ENCODE measurements at regions not wholly inside any gene's neighbourhood (a gene's known extent, or its start where the extent isn't known, plus 50 kb on each side); places are given as distances from the start of the nearest gene placed in this dataset.
A peak's percentile ranks its signal among the peaks of the same experiment; 100 is the strongest.

DNA sequence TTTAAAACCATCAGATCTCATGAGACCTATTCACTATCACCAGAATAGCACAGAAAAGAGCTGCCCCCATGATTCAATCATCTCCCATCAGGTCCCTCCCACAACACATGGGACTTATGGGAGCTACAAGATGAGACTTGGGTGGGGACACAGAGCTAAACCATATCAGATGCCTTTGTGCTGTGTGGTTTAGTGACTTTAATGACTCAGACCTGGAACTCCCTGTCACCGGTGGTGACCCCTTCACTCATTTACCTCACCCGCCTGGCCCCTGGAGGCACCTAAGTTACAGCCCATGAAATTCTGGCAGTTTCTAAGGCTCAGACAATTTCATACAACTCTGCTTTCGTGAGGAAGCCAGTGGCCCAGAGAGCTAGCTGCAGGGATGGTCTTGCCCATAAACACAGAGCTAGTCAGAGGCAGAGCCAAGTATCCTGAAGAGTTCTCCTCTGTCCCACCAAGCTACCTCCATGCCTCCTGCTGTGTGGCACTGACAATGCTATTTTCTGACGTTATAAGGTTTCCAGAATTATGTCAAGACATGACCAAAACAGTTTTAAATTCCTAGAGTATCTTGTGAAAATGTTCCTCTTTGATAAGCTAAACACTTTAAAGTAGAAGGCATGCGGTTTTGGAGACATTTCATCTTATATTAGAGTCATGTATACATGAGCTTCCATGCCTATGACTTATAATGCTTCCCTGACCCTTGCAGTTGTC lies 231.1 kb upstream of the IL12A start:
- TF ChIP-seq PAX5 (IDR thresholded peaks at IDR 0.05; ENCODE audit: insufficient read depth, low read length, severe bottlenecking) (no peak), POLR2AphosphoS5 (IDR thresholded peaks at IDR 0.05; ENCODE audit: low read depth, low read length) (no peak), TAF1 (IDR thresholded peaks at IDR 0.05; ENCODE audit: low read depth, low read length) (no peak), POU2F2 (IDR thresholded peaks at IDR 0.05; ENCODE audit: low read depth, low read length) (no peak), POLR2A (IDR thresholded peaks at IDR 0.05; ENCODE audit: low read depth, low read length) (no peak), SPI1 (IDR thresholded peaks at IDR 0.05; ENCODE audit: low read depth, low read length) (no peak)
- FAIRE-seq: no peak

DNA sequence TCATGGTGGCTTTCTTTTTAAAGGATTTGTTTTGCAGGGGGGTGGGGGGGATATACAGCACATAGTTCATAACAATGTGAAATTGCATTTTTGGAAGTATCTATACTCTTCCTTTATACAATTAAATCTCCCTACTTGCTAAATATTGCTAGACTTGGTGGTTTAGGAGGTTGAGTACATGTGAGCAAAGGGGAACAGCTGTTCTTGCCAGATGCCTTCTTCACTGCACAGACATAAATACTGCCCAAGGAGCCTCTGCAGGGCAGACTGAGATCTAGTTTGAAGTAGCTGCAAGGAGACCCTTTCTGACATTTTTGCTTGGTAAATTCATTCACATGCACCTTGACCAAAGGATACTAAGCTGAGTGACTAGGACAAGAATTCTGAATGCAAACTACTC lies 228.6 kb upstream of the IL12A start:
- FAIRE-seq (no peak), DNase-seq (ENCODE audit: insufficient read length, low spot score) (no peak)
- TF ChIP-seq PAX5 (IDR thresholded peaks at IDR 0.05; ENCODE audit: insufficient read depth, low read length, severe bottlenecking): no peak
- no peak for TF ChIP-seq POLR2A (IDR thresholded peaks at IDR 0.05; ENCODE audit: low read depth, low read length)
- no peak for TF ChIP-seq POU2F2 (IDR thresholded peaks at IDR 0.05; ENCODE audit: low read depth, low read length)
- no peak for TF ChIP-seq TAF1 (IDR thresholded peaks at IDR 0.05; ENCODE audit: low read depth, low read length)
- no peak for TF ChIP-seq POLR2AphosphoS5 (IDR thresholded peaks at IDR 0.05; ENCODE audit: low read depth, low read length)
- no peak for TF ChIP-seq SPI1 (IDR thresholded peaks at IDR 0.05; ENCODE audit: low read depth, low read length)

More for the DNA sequence above, 231.1 kb upstream of the IL12A start:
- DNase-seq (ENCODE audit: insufficient read length, low spot score): no peak

DNA sequence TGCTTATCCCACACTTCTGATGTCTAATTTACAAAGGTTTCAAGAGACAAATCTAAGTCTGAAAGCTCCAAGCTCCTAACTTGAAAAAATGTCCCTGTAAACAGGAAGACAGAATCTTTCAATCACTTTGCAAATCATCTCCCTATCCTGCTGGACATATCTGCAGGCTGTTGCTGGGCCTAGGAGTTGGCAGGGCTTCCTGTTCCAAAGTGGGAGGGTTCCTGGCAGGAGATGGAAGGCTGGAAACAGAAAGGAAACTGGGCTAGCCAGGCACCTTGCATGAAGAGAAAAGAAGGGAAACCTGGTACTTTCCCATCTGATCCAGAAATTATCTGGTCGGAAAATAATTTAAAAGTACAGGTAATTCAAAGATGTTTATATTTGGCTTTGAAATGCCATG lies 227.3 kb upstream of the IL12A start:
- TF ChIP-seq TAF1 (IDR thresholded peaks at IDR 0.05; ENCODE audit: low read depth, low read length) (no peak), SPI1 (IDR thresholded peaks at IDR 0.05; ENCODE audit: low read depth, low read length) (no peak), POLR2A (IDR thresholded peaks at IDR 0.05; ENCODE audit: low read depth, low read length) (no peak), POU2F2 (IDR thresholded peaks at IDR 0.05; ENCODE audit: low read depth, low read length) (no peak), POLR2AphosphoS5 (IDR thresholded peaks at IDR 0.05; ENCODE audit: low read depth, low read length) (no peak), PAX5 (IDR thresholded peaks at IDR 0.05; ENCODE audit: insufficient read depth, low read length, severe bottlenecking) (no peak)
- FAIRE-seq (no peak), DNase-seq (ENCODE audit: insufficient read length, low spot score) (no peak)

DNA sequence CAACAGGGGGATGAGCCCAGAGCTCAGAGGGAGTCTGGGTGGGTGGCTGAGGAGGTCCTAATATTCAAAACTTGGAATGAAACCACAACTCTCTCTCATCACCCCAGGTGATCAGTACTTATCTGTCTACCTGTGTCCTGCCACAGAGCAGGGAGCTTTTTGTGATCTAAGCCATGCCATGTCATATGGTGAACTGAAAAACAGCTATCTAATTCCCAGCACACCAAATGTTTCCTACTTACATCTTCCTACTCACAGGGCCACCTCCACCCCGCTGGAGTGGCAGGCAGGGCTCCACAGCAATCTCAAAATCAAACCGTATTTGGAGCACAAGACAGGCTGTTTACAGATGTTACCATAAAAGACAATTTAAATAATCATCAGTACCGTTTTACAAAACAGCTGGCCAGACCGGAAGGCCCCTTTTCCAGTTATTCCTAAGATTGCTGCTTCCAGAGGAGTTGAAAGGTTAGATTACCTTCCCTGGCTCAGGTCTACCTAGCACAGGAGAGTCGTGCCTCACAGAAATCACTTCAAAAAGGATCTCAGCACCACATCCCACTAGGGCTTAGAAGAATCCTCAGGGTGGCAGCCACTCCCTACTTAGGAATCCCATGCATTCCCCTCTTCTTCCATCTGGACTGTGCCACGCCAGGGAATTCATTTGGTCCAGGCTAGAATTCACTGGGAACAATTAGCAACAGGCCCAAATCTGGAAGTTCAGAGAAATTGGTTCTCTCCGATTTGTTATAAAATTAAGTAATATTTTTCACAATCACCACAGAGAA lies 226.6 kb upstream of the IL12A start:
- TF ChIP-seq PAX5 (IDR thresholded peaks at IDR 0.05; ENCODE audit: insufficient read depth, low read length, severe bottlenecking): no peak
- TF ChIP-seq POLR2A (IDR thresholded peaks at IDR 0.05; ENCODE audit: low read depth, low read length): no peak
- TF ChIP-seq POLR2AphosphoS5 (IDR thresholded peaks at IDR 0.05; ENCODE audit: low read depth, low read length): no peak
- no peak for TF ChIP-seq TAF1 (IDR thresholded peaks at IDR 0.05; ENCODE audit: low read depth, low read length)
- no peak for TF ChIP-seq POU2F2 (IDR thresholded peaks at IDR 0.05; ENCODE audit: low read depth, low read length)
- TF ChIP-seq SPI1 (IDR thresholded peaks at IDR 0.05; ENCODE audit: low read depth, low read length): no peak
- DNase-seq (ENCODE audit: insufficient read length, low spot score): no peak
- FAIRE-seq: no peak

DNA sequence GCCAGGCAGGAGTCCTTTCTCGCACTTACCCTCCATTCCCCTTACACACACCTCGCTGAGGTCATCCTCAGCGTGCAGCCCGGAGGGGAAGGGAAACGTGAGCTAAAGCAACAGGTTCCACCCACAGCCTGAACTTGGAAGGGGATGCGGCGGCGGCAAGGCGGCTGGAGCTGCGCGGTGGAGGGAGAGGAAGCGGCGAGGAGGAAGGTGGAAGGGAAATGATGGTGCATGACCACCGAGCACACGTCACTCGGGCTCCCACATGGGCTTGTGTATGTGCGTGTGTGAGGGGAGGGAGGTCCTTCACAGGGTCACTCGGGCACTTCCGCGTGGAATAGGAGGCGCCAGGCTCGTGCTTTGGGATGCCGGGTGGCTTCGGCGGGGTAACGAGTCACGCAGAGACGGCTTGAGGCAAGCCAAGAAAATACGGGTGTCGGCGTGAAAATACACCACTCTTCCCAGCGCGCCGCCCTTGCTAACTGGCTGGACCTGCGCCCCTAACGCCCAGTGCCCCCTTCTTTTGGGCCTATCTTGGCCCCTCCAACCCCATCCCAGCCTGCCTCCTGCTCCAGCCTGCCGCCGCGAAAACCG lies 225.5 kb upstream of the IL12A start:
- FAIRE-seq: peak; percentile 64
- TF ChIP-seq PAX5 (IDR thresholded peaks at IDR 0.05; ENCODE audit: insufficient read depth, low read length, severe bottlenecking): no peak
- peak; percentile 17 for DNase-seq (ENCODE audit: insufficient read length, low spot score)

DNA sequence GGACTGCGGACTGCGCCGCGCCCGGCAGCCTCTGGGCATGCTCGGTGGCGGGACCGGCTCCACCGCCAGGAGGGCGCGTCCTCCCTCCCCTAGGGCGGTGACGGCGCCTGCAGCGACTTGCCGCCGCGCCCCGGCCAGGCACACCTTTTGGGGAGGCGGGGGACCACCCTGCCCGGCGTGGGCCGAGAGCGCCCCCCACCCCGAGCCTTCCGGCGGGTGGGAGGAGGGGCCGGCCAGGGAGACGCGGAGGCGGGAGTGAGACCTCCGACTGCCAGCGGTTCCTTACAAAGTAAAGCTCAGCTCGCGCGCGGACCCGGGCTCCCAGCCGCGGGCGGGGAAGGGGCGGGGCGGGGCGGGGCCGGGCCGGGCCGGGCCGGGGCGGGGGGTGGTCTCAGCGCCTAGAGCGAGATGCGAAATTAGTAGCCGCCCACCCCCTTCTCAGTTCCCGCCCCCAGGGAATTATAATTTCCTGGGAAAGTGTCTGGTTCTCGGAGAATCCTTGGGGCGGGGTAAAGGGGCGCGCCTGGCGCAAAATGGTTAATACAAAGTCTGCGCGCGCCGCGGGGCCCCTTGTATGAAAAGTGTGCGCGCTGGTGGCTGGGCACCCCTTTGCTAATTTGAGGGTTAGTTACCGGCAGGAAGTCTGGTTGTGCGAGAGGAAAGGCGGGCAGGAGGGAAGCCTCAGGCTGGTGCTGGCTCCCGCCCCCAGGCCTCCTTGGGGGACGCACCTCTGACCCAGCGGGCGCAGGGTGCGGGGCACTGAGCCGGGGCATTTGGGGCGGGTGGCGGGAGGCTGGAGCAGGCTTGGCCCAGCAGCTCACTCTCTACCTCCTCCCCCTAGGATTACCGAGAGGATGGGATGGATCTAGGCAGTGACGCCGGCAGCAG lies 224.8 kb upstream of the IL12A start:
- DNase-seq (ENCODE audit: insufficient read length, low spot score) (peak; percentile 73), FAIRE-seq (peak; percentile 81)
- TF ChIP-seq PAX5 (IDR thresholded peaks at IDR 0.05; ENCODE audit: insufficient read depth, low read length, severe bottlenecking) (no peak), SPI1 (IDR thresholded peaks at IDR 0.05; ENCODE audit: low read depth, low read length) (no peak)

DNA sequence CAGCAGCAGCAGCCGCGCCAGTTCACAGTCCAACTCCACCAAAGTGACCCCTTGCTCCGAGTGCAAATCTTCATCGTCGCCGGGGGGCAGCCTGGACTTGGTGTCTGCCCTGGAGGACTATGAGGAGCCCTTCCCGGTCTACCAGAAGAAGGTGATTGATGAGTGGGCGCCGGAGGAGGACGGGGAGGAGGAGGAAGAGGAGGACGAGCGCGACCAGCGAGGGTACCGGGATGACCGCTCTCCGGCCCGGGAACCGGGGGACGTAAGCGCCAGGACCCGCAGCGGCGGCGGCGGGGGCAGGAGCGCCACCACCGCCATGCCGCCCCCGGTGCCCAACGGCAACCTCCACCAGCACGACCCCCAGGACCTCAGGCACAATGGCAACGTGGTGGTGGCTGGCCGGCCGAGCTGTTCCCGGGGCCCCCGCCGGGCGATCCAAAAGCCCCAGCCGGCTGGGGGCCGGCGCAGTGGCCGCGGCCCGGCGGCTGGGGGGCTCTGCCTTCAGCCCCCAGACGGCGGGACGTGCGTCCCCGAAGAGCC lies 224.1 kb upstream of the IL12A start:
- DNase-seq (ENCODE audit: insufficient read length, low spot score) (no peak), FAIRE-seq (no peak)
- TF ChIP-seq POLR2AphosphoS5 (IDR thresholded peaks at IDR 0.05; ENCODE audit: low read depth, low read length): no peak
- TF ChIP-seq PAX5 (IDR thresholded peaks at IDR 0.05; ENCODE audit: insufficient read depth, low read length, severe bottlenecking): no peak
- TF ChIP-seq POLR2A (IDR thresholded peaks at IDR 0.05; ENCODE audit: low read depth, low read length): no peak
- TF ChIP-seq POU2F2 (IDR thresholded peaks at IDR 0.05; ENCODE audit: low read depth, low read length): no peak
- TF ChIP-seq TAF1 (IDR thresholded peaks at IDR 0.05; ENCODE audit: low read depth, low read length): no peak
- no peak for TF ChIP-seq SPI1 (IDR thresholded peaks at IDR 0.05; ENCODE audit: low read depth, low read length)

- DNase-seq (ENCODE audit: insufficient read length, low spot score): no peak
- TF ChIP-seq PAX5 (IDR thresholded peaks at IDR 0.05; ENCODE audit: insufficient read depth, low read length, severe bottlenecking): no peak
- no peak for TF ChIP-seq POU2F2 (IDR thresholded peaks at IDR 0.05; ENCODE audit: low read depth, low read length)
- TF ChIP-seq TAF1 (IDR thresholded peaks at IDR 0.05; ENCODE audit: low read depth, low read length): no peak
- TF ChIP-seq SPI1 (IDR thresholded peaks at IDR 0.05; ENCODE audit: low read depth, low read length): no peak
- no peak for TF ChIP-seq POLR2AphosphoS5 (IDR thresholded peaks at IDR 0.05; ENCODE audit: low read depth, low read length)
- no peak for TF ChIP-seq POLR2A (IDR thresholded peaks at IDR 0.05; ENCODE audit: low read depth, low read length)
- no peak for FAIRE-seq
Observed at GRCh38 chr3:159765030-159765859, 223.4 kb upstream of the IL12A start.
